GM21825 (cell line): ENCODE measurements at regions not wholly inside any gene's neighbourhood (a gene's known extent, or its start where the extent isn't known, plus 50 kb on each side); places are given as distances from the start of the nearest gene placed in this dataset.

Experiments used
- ATAC-seq: cut with Tn5 transposase; IDR thresholded peaks from one replicate; pipeline ENCODE4 v1.9.1; 2021; ENCODE audit warnings: mild to moderate bottlenecking, moderate library complexity; ENCODE audit not compliant: unreplicated experiment

DNA sequence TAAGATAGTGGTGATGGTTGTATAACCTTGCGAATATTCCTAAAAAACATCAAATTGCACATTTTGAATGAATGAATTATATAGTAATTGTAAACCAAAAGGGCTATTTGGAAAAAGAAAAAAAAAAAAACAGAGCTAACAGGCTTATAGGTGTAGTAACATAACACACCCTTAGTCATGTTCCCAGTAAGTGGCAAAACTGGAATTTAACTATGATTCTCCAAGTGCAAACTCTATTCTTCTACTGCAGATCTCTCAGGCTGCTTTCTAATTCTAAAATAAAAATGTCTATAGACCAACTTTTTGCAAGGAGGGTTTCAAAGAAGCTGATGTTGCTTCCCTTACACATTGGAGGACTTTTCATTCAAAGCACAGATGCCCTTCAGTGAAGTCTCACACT lies 293.2 kb upstream of the MON1B start:
- no peak for ATAC-seq

DNA sequence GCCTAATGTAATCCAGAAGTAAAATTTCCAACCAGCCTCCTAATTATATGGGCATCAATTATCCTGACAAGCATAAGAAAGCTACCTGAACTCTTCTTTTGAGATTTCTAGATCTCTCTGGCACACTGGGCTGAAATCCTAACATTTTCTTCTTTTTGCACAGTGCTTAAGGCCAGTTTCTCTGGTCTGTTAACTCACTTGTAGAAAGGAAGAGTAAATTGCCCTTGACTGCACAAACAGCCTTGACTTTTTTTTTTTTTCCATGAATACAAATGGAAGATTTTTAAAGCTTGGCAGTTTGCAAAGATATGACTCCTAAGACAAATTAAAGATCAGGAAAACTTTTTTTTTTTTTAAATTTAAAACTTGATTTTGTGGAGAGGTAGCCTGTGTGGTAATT lies 291.2 kb upstream of the MON1B start:
- ATAC-seq, result no peak

DNA sequence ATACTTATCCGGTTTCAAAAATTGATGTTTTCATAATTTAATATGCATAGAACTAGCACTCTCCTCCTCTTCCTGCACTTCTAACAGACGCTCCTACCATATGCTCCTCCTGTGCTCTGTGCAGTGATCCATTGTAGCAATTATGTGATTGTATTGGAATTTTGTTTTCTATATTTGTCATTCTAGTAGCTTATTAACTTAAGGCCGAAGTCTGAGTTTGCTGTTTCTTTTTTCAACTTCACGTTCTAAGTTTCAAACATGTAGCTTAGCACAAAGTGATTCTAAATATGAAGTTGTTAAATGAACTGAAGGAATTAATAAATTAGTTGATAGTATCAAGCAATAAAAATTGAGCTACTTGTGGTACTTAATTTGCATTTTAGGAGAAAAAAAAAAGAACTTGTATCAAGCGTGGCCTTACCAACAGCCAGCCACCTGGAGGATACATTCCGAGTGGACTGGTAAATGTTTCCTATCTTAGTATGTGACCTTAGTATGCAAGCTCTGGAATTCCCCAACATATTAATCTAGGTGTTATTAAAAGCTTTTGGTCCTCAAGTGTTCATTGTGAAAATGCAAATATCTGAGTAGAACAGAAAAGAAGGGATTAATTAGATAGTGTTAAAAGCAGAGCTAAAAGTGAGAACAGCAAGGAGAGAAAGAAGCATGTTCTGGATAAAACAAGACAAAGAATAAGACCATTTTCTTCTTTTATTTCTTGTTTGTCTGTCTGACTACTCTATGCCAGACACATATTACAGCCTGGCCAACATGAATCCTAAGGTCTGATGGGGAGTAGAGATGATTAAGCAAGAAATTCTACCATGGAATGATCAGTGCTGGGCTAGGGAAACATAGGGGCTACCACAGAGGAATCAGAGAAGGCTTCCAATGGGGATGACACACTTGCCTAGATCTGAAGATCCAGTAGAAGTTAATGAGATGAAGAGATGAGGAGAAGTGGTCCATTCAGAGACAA lies 290.4 kb upstream of the MON1B start:
- no peak for ATAC-seq

DNA sequence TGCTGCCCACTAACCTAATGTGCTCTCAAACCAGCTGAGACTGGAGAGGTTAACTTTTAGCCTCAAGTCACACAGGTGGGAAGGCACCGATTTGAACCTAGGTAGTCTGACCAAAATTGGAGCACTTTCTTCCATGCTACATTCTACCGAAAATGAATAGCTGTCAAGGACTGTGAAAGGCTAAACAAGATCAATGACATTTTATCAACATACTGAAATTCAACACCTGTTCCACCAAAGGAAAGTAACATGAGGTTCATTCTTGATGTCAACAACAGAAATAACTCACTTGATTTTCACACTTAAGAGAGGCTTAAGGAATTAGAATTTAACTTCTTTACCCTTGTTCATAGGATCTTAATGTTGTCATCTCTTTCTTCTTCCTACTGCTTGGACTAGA lies 284.4 kb upstream of the MON1B start:
- ATAC-seq, result no peak

DNA sequence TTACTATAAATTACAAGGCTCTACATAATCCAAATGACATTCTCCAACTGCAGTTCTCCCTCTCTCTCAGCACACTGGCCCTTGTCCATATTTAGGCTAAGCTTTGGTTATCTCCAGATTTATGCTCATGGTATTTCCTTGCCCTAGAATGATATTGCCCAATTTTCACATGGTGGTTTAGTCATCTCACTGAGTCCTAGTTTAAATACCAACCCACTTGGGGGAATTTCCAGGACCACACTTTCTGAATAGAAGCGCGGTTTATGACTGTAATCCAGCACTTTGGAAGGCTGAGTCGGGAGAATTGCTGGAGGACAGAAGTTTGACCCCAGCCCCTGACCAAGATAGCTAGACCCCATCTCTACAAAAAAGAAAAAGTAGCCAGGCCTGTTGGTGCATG lies 280.1 kb upstream of the MON1B start:
- no peak for ATAC-seq

DNA sequence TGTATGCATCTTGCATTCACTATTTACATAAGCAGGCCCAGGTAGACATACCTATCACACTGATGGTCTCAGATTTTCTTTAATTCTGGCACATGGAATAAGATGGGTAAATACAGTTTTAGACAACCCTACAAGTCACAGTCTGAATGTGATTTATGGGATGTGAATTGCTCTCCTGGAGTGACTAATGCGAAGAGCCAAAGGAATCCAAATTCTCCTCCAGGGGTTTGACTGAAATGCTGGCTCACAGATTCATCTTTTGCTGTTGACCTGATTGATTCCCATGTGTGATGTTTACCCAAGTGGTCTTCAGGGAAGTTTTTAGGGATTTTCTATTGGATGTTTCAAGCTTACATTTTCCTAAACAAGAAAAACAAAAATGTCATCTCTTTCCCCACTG lies 277.9 kb upstream of the MON1B start:
- no peak for ATAC-seq

DNA sequence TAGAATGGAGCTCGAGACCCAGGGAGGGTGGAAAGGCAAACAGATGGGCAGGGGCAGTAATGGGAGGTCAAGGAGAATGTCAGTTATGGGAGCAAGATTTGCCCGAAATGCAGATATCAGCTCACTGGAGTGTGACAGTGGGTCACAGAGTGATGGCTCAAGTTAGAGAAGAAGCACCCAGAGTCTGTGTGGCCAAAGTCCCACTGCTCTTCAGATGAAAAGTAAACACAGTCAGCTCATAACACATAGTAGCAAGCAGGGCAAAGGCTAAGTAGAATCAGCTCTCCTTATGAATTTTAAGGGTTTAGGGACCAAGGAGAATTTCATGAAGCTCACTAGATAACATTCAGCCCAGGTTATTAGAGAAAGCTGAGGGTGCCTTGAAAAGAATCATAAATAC lies 264.9 kb upstream of the MON1B start:
- no peak for ATAC-seq

DNA sequence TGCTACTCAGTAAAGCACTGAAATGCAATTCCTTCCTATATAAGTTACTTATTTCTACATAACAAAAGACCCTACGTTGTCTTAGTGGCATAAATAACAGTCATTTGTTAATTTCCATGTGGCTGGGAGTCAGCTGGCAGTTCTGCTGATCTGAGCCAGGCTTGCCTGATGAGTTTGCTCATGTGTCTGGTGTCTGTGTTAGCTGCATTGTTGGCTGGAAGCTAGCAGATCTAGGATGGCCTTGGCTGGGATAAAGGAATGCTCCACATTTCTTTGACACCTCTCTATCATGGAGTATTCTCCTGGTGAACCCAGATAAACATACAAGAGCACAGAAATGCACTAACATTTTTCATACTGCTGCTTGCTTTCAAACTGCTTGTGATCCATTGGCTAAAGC lies 264.4 kb upstream of the MON1B start:
- no peak for ATAC-seq

DNA sequence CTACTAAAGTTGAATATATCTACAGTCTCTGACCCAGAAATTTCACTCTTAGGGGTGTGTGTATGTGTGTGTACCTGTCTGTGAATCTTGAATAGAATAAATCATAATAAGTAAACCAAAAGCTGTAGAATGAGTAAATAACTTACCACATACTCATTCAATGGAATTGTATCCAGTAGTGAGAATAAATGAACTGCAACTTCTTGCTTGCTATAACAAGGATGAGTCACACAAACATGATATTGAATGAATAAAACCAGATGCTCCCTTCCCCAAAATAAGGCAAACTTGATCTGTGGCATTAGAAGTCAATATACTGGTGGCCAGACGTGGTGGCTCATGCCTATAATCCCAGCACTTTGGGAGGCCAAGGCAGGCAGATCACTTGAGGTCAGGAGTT lies 259.8 kb upstream of the MON1B start:
- no peak for ATAC-seq

DNA sequence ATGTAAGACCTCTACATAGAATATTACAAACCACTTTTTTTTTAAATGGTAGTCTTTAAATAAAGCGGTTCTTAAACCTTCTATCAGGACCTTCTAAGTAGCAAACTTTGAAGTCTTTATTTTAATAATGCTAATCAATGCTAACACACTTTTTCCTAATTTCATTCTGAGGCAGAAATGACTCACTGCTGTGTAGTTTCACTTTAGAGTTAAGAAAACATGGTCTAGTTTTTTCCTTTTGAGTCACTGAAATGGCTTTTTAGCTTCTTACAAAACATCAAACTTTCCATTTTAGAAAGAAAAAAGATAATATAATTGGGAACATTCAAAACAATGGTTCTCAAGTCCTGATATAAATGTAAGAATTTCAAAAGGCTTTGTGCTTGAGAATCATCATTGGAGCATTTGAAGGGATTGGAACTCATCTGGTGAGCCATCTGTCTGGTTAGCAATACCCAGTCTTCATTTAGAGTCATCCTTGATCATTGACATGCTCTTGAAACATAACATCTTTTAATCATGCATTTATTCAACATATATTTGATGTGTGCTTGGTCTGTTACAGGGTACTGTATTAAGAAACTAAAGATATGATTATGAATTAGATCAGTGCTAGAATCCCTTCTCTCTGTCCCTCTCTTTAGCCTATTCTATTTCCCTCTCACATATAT lies 258.3 kb upstream of the MON1B start:
- no peak for ATAC-seq

DNA sequence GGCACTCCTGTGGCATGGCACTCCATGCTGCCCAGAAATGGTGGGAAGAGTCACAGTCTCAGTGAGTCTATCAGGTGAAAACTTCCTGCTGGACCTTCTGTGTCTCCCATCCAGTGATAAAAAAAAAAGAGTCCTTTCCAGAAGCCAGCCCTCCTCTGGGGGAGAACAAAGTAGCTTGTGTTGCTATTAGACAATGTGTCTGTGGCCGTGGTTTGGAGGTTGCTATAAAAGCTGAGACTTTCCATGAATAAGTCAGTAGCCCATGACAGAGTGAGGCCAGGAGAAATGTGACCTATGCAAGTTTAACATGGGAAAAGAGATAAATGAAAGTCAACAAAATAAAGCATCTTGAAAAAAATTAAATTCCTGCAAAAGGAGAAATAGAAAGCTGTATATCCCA lies 250.7 kb upstream of the MON1B start:
- no peak for ATAC-seq

DNA sequence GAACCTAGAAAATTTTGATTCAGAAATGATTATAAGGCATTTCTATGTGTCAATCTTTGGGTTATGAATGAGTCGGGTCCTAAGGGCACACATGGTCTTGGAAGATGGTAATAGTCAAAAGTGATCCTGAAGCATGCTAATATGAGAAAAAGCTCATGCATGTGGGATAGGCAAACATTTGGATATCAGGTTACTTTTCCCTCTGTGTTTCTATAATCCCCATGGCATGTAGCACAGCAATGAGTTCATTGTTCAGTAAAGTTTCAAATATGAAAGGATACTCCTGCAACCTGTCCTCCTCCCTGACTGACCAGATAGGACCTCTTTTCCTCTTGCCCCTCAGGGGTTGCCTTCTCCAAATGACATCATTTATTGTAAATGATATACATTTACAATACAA lies 249.9 kb upstream of the MON1B start:
- ATAC-seq, result no peak

DNA sequence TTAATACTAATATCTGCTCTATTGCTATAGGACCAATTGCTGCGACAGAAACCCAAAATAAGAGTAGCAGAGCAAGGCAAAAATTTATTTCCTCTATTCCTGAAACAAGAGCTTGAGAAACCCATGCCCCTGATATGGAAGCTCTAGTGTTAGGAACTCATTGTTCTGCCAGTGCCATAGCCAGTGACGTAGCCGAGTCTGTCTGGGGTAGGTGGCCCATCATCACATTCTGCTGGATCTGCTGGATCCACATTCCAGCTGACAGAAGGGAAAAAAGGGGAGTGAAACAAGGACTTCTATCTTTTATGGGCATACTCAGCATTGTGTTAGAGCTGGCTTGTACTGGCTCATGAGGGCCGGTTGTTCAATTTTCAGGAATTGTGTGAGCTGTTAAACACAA lies 248.9 kb upstream of the MON1B start:
- no peak for ATAC-seq

DNA sequence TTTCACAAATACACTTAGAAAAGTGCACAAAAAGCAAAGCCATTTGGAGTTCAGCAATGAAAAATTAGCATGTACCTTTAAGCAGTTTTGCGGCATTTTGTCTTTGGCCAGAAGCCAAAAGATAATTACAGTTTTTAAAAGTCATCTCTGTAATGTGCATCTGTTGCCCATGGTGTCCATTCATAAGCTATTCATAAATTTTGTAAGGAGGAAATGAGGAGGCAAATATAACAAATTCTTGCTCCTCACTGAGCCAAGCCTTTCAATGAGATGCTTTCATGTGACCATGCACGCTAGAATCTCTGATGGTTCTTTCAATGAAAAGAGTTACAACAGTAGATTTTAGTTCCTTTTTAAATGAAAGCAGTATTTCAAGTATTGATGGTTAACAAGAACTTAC lies 247.1 kb upstream of the MON1B start:
- no peak for ATAC-seq

DNA sequence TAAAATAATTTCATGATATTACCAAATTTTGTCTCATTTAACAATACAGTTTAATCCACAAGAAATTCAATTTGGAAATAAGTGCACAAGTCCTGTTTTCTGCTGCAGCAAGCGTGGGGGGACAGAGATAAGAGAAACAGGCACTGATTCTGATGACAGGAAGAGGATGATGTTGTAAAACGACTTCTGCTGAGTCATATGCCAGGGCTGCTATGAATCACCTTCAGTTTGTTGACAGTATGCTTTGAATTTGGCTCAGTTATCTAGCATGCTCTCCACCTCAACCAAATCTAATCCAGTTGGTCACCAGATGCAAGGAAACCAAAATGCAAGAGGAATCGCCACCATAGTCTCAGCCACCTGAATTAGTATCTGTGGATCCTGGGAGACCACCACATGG lies 244.1 kb upstream of the MON1B start:
- ATAC-seq, result no peak

DNA sequence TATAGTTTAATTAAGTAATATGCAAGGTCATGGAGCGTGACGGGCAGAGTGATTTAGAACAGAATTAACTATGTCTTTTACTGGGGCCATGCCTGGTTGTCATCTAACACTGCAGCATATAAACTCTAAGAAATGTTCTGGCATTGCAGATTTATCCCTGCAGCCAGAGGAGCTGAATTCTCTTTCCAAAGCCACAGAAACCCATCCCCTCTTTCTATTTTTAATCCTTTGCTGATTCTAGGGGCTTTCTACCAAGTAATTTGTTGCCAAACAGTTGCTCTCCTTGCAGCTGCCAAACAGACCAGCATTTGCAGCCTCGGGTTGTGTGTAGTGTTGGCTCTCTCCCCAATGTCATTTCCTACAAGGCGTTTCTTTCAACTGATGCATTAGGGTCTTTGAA lies 243.2 kb upstream of the MON1B start:
- no peak for ATAC-seq

DNA sequence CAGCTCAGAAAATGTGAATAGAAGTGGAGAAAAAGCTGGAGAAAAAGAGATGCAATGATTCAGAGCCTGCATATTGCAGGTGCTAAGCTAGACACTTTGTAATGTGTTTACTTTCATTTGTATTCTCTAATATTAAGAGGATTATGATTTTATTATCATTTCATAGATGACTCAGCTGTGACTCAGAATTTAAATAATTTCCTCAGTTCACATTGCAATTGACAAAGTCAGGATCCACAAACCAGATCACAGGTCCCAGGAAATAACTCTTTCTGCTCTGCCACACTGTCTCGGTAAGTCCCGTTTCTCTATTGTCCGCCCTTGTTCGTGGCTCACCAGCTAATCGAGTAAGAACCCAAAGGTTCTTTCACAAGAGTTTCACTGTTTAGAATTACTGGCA lies 235.4 kb upstream of the MON1B start:
- ATAC-seq, result no peak

DNA sequence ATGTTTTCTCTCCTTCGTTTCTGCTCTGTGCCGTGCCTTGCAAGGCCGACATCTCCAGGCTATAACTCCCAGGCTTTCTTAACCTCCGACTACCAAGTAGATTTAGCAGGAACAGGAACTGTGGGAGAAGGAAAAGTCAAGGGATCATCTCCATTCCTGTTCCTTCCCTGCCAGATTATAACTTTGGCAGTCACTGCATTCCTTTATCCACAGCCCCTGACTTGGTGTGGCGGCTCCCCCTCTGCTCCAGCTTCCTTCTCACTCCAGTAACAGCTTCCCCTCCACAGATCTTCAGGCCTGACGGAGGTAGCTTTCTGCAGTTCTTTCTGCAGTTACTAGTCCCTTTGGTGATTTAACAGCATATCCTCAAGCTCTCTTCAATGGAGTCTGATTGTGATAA lies 234.6 kb upstream of the MON1B start:
- no peak for ATAC-seq

DNA sequence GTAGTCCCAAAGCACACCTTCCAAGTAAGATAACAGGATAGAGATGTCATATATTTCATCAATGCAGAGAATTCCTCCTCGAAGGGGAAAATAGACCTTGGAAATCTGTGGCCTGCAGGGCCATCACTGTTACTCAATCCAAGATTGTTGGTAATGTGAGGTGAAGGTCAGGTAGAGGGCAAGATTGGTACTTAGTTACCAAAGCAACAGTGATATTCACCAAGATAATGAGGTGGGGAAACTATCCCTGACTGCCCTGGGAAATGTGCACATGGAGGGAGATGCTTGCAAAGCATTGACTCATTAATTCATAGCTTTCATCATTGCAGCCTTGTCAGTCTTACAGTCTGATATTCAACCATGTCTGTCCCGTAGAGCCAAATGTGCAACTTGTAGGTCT lies 234.1 kb upstream of the MON1B start:
- ATAC-seq, result no peak

DNA sequence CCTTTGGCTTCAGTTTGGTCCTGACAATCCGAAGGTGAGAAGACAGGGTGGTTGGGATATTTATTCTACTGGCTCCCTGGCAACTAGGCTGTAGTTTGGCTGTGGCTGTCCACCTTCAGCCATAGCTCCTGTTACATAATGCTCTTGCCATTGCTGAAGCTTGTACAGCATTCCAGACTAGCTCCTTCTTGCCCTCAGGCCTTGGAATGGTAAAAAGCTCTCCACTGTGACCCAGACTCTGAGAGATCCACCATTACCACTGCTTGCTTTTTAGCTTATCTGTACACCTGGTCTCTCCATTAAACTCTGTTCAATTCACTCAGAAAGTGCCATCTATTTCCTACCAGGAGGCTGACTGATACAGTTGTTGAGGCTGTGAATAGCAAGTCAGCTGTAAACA lies 231.8 kb upstream of the MON1B start:
- no peak for ATAC-seq

DNA sequence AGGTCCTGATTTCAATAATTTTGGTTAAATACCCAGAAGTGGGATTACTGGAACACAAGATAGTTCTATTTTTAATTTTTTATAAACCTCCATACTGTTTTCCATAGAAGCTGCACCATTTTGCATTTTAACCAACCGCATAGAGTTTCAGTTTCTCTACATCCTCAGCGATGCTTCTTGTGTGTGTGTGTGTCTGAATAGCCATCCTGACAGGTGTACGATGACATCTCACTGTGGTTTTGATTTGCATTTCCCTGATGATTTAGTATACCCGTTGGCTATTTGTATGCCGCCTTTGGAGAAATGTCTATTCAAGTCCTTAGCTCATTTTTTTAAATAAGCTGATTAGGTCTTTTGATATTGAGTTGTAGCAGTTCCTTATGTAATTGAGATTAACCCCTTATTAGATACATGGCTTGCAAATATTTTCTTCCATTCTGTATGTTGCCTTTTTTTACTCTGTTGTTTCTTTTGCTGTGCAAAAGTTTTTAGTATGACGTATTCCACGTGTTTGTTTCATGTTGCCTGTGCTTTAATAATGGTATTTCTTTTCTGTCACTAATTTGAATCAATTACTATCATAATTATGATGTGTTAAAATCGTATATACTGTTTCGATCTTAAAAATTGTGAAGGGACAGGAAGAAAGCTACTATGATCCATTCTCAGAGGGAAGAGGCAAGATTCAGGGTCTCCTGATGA lies 227.2 kb upstream of the MON1B start:
- ATAC-seq, result no peak
